Smooth muscle cell (in vitro differentiated cells): ENCODE measurements at regions not wholly inside any gene's neighbourhood (a gene's known extent, or its start where the extent isn't known, plus 50 kb on each side); places are given as distances from the start of the nearest gene placed in this dataset.
A peak's percentile ranks its signal among the peaks of the same experiment; 100 is the strongest.

Source experiments
- DNase-seq: peaks from one replicate; lab custom pipeline; 2025; ENCODE audit not compliant: unreplicated experiment; lab: John Stamatoyannopoulos, UW
- H2AFZ ChIP-seq: fragments of 200-600 bp; sonication (generic); 2 replicates; pipeline ENCODE4 v1.6.0; 2016; ENCODE audit warnings: antibody characterized with exemption, low read depth, mild to moderate bottlenecking
- H3F3A ChIP-seq: fragments of 200-600 bp; sonication (generic); 2 replicates; pipeline ENCODE4 v1.6.0; 2017; ENCODE audit warnings: antibody characterized with exemption, low read depth
- H3K27ac ChIP-seq: fragments of 200-600 bp; sonication (generic); 2 replicates; pipeline ENCODE4 v1.5.1; 2016; ENCODE audit warnings: low read depth, mild to moderate bottlenecking
- H3K27me3 ChIP-seq: fragments of 200-600 bp; sonication (generic); 2 replicates; pipeline ENCODE4 v1.6.1; 2016; ENCODE audit warnings: low read depth, mild to moderate bottlenecking
- H3K36me3 ChIP-seq: fragments of 200-600 bp; sonication (generic); 2 replicates; pipeline ENCODE4 v1.5.1; 2016; ENCODE audit warnings: low read depth
- H3K4me1 ChIP-seq: fragments of 200-600 bp; sonication (generic); 2 replicates; pipeline ENCODE4 v1.5.1; 2016; ENCODE audit warnings: low read depth
- H3K4me2 ChIP-seq: fragments of 200-600 bp; sonication (generic); 2 replicates; pipeline ENCODE4 v1.6.0; 2016; ENCODE audit warnings: mild to moderate bottlenecking
- H3K4me3 ChIP-seq: fragments of 200-600 bp; sonication (generic); 2 replicates; pipeline ENCODE4 v1.5.1; 2016; ENCODE audit warnings: mild to moderate bottlenecking
- H3K79me2 ChIP-seq: fragments of 200-600 bp; sonication (generic); 2 replicates; pipeline ENCODE4 v1.6.0; 2016; ENCODE audit warnings: low read depth, mild to moderate bottlenecking
- H3K9ac ChIP-seq: fragments of 200-600 bp; sonication (generic); 2 replicates; pipeline ENCODE4 v1.6.0; 2016; ENCODE audit warnings: low read depth
- H3K9me3 ChIP-seq: fragments of 200-600 bp; sonication (generic); replicated peaks from 2 replicates; pipeline ENCODE4 v1.5.1; 2016; ENCODE audit warnings: low read depth
- H4K20me1 ChIP-seq: fragments of 200-600 bp; sonication (generic); 2 replicates; pipeline ENCODE4 v1.6.0; 2016; ENCODE audit warnings: low read depth
- WGBS: methylation state at CpG from one replicate; pipeline ENCODE4 v1.1.7; 2016; ENCODE audit warnings: low lambda C conversion rate; 5-methylcytosine and 5-hydroxymethylcytosine counted together
- TF ChIP-seq, protein P1 (sequence below): fragments of 200-600 bp; sonication (generic); IDR thresholded peaks from 2 replicates; pipeline ENCODE4 v1.5.1; 2017; ENCODE audit warnings: borderline replicate concordance, mild to moderate bottlenecking, antibody characterized with exemption; ENCODE audit not compliant: insufficient read depth, poor library complexity, severe bottlenecking

DNA sequence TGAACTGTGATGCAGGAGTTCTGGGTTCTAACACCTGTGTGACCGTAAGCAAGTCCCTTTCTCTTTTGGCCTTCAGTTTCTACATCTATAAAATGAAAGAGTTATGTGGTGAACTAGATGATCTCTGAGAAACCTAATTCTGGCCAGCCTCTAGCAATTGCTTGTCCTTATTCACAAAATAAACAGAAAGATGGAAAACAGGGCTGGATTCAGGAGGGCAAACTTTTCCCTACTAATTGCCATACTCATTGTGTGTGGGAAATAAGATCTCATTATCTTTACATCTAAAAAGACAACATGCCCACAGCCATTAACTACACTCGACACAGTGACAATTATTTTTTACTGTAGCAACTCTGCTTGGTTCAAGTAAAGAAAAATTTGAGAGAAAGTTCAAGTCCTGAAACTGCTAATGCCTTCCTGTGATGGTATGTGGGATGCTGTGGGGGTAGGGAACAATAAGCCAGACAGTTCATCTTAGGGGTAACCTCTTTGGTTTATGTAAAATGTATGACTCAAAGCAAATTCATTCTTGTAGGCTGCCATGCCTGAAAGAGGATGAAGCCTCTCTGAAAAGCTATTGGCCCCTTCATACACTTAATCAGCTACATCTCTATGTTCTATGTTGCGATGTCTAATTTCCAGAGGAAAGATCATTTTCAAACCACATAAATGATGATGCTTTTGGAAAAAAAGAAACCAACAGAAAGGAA is 177.6 kb upstream of the BCL6 start:
- H2AFZ ChIP-seq, result peak overlapping the region; percentile 26
- TF ChIP-seq, protein P1, sequence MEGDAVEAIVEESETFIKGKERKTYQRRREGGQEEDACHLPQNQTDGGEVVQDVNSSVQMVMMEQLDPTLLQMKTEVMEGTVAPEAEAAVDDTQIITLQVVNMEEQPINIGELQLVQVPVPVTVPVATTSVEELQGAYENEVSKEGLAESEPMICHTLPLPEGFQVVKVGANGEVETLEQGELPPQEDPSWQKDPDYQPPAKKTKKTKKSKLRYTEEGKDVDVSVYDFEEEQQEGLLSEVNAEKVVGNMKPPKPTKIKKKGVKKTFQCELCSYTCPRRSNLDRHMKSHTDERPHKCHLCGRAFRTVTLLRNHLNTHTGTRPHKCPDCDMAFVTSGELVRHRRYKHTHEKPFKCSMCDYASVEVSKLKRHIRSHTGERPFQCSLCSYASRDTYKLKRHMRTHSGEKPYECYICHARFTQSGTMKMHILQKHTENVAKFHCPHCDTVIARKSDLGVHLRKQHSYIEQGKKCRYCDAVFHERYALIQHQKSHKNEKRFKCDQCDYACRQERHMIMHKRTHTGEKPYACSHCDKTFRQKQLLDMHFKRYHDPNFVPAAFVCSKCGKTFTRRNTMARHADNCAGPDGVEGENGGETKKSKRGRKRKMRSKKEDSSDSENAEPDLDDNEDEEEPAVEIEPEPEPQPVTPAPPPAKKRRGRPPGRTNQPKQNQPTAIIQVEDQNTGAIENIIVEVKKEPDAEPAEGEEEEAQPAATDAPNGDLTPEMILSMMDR, result no peak
- peak overlapping the region; percentile 69 for H3K4me2 ChIP-seq
- no peak overlapping the region for H3K4me3 ChIP-seq
- H3K79me2 ChIP-seq, result no peaks in the 10 kb centered on the region
- no peak for DNase-seq
- no peaks in the 10 kb centered on the region for H3K9me3 ChIP-seq
- 68% methylated on average over 3 of the region's 3 CpGs for WGBS
- H4K20me1 ChIP-seq, result no peaks in the 10 kb centered on the region
- H3K27ac ChIP-seq, result peak overlapping the region; percentile 25
- peaks cover 3% of the 10 kb centered on the region for H3F3A ChIP-seq
- no peaks in the 10 kb centered on the region for H3K27me3 ChIP-seq
- no peaks in the 10 kb centered on the region for H3K36me3 ChIP-seq
- H3K4me1 ChIP-seq, result no peaks in the 10 kb centered on the region
- H3K9ac ChIP-seq, result no peak overlapping the region

- no peak overlapping the region for H3K27ac ChIP-seq
- H3K27me3 ChIP-seq, result no peaks in the 10 kb centered on the region
- H3K36me3 ChIP-seq, result no peaks in the 10 kb centered on the region
- TF ChIP-seq, protein P1, result no peak
- no peaks in the 10 kb centered on the region for H4K20me1 ChIP-seq
- H3K4me3 ChIP-seq, result no peak overlapping the region
- no peak overlapping the region for H3K9ac ChIP-seq
- no peak for DNase-seq
- no peaks in the 10 kb centered on the region for H3K9me3 ChIP-seq
- H3F3A ChIP-seq, result peaks cover 3% of the 10 kb centered on the region
- H2AFZ ChIP-seq, result no peak overlapping the region
- H3K79me2 ChIP-seq, result no peaks in the 10 kb centered on the region
- no peak overlapping the region for H3K4me2 ChIP-seq
- no peaks in the 10 kb centered on the region for H3K4me1 ChIP-seq
Observed at GRCh38 chr3:187924651-187925050, 179.4 kb upstream of the BCL6 start.

- TF ChIP-seq, protein P1, result no peak
- 78% methylated on average over 1 of the region's 1 CpG for WGBS
- H4K20me1 ChIP-seq, result no peaks in the 10 kb centered on the region
- peaks cover 3% of the 10 kb centered on the region for H3F3A ChIP-seq
- no peak for DNase-seq
- H3K27ac ChIP-seq, result no peak overlapping the region
- no peaks in the 10 kb centered on the region for H3K79me2 ChIP-seq
- no peak overlapping the region for H3K4me2 ChIP-seq
- no peak overlapping the region for H3K4me3 ChIP-seq
- no peaks in the 10 kb centered on the region for H3K9me3 ChIP-seq
- no peaks in the 10 kb centered on the region for H3K27me3 ChIP-seq
- H2AFZ ChIP-seq, result no peak overlapping the region
- no peaks in the 10 kb centered on the region for H3K36me3 ChIP-seq
- H3K9ac ChIP-seq, result no peak overlapping the region
- no peaks in the 10 kb centered on the region for H3K4me1 ChIP-seq
Observed at GRCh38 chr3:187925326-187925725, 180.1 kb upstream of the BCL6 start.

DNA sequence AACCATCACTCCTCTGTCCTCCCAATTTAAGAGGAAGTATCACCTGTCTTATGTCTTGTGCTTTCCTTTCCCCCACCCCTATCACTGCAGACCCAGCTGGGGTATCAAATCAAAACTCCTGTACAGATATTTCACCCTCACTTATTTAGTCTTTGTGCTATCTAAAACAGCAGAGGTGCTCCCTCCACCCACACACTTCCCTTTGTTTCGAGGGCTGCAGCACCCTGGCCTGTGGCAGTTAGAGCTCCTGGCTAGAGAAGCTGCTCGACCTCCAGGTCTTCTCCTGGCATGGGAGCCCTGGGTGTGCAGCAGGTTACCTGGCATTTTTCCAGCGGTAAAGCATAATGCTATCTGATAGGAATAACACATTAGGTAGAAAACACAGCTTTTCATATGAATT is 181.4 kb upstream of the BCL6 start:
- H4K20me1 ChIP-seq, result no peaks in the 10 kb centered on the region
- peaks cover 3% of the 10 kb centered on the region for H3F3A ChIP-seq
- no peak overlapping the region for H2AFZ ChIP-seq
- no peaks in the 10 kb centered on the region for H3K9me3 ChIP-seq
- no peak overlapping the region for H3K4me2 ChIP-seq
- DNase-seq, result no peak
- H3K79me2 ChIP-seq, result no peaks in the 10 kb centered on the region
- no peak overlapping the region for H3K4me3 ChIP-seq
- no peak overlapping the region for H3K27ac ChIP-seq
- 83% methylated on average over 3 of the region's 3 CpGs for WGBS
- TF ChIP-seq, protein P1, result no peak
- no peaks in the 10 kb centered on the region for H3K36me3 ChIP-seq
- H3K9ac ChIP-seq, result no peak overlapping the region
- H3K4me1 ChIP-seq, result no peaks in the 10 kb centered on the region
- H3K27me3 ChIP-seq, result no peaks in the 10 kb centered on the region
